Caco-2 (cell line): ENCODE measurements at regions not wholly inside any gene's neighbourhood (a gene's known extent, or its start where the extent isn't known, plus 50 kb on each side); places are given as distances from the start of the nearest gene placed in this dataset.

Source experiments
- BruUV-seq: library from RNA; stranded (reverse); fragments of 400-500 nt; replicated peaks from 2 replicates; lab custom pipeline; 2021; lab: Mats Ljungman, UMichigan
- CTCF ChIA-PET: fragments of 300-600 bp; sonication (Branson Sonifier 250); formaldehyde crosslinking; loops from one replicate; lab custom pipeline; 2022; ENCODE audit warnings: antibody characterized with exemption; lab: Charles Lee
- POLR2A ChIA-PET: fragments of 300-600 bp; sonication (Branson Sonifier 250); formaldehyde crosslinking; loops from one replicate; lab custom pipeline; 2022; ENCODE audit warnings: antibody characterized with exemption; lab: Charles Lee
- DNase-seq, 2 experiments: peaks; one replicate each; pipeline versions ENCODE4 v3.0.0 to v3.0.0-alpha.2; 2020 to 2022
- H3K27me3 ChIP-seq: replicated peaks from 2 replicates; pipeline ENCODE4 v1.6.0; 2011; ENCODE audit warnings: low read length; ENCODE audit not compliant: control insufficient read depth, insufficient read depth
- H3K36me3 ChIP-seq: 2 replicates; pipeline ENCODE4 v1.5.1; 2011; ENCODE audit warnings: low read length; ENCODE audit not compliant: control insufficient read depth, insufficient read depth
- H3K4me1 ChIP-seq: fragments of 250-450 bp; sonication (Bioruptor Pico); 2 replicates; pipeline ENCODE4 v1.5.1; 2020; ENCODE audit warnings: mild to moderate bottlenecking
- H3K4me3 ChIP-seq: 2 replicates; pipeline ENCODE4 v1.5.1; 2011; ENCODE audit warnings: low read depth, mild to moderate bottlenecking, control low read depth, low read length
- H3K9me3 ChIP-seq: fragments of 250-450 bp; sonication (Bioruptor Pico); 2 replicates; pipeline ENCODE4 v1.5.1; 2020; ENCODE audit warnings: mild to moderate bottlenecking, moderate library complexity
- H3K27ac Mint-ChIP-seq: one replicate; pipeline ENCODE4 v1.8.0; 2022; ENCODE audit warnings: mixed read lengths; ENCODE audit not compliant: unreplicated experiment
- H3K27me3 Mint-ChIP-seq: one replicate; pipeline ENCODE4 v1.8.0; 2022; ENCODE audit warnings: mixed read lengths; ENCODE audit not compliant: insufficient read depth, unreplicated experiment
- H3K36me3 Mint-ChIP-seq: one replicate; pipeline ENCODE4 v1.8.0; 2022; ENCODE audit warnings: mild to moderate bottlenecking, mixed read lengths; ENCODE audit not compliant: insufficient read depth, unreplicated experiment
- H3K4me1 Mint-ChIP-seq: one replicate; pipeline ENCODE4 v1.8.0; 2022; ENCODE audit warnings: low read depth, mixed read lengths; ENCODE audit not compliant: unreplicated experiment
- H3K4me3 Mint-ChIP-seq: one replicate; pipeline ENCODE4 v1.8.0; 2022; ENCODE audit warnings: mild to moderate bottlenecking, moderate library complexity, mixed read lengths; ENCODE audit not compliant: unreplicated experiment
- H3K9me3 Mint-ChIP-seq: one replicate; pipeline ENCODE4 v1.8.0; 2022; ENCODE audit warnings: mixed read lengths; ENCODE audit not compliant: unreplicated experiment
- intact Hi-C: fragments of 100-400 bp; cut with micrococcal nuclease; formaldehyde crosslinking; loops from one replicate; pipeline ENCODE4 v1.10.0; 2022; ENCODE audit not compliant: unreplicated experiment
- TF ChIP-seq, protein P1 (sequence below), 2 experiments: fragments of 200-600 bp in 1 of 2; IDR thresholded peaks; 1 replicate in 1 of 2; 2 replicates in 1 of 2; pipeline versions ENCODE4 v1.5.1 to v1.8.0; 2011 to 2022; ENCODE audit warnings: antibody characterized with exemption in 1 of 2, control low read depth in 1 of 2, inconsistent platforms in 1 of 2, low read depth in 1 of 2, low read length in 1 of 2, mild to moderate bottlenecking in 1 of 2, moderate library complexity in 1 of 2; ENCODE audit not compliant: insufficient read depth in 1 of 2, severe bottlenecking in 1 of 2, unreplicated experiment in 1 of 2

DNA sequence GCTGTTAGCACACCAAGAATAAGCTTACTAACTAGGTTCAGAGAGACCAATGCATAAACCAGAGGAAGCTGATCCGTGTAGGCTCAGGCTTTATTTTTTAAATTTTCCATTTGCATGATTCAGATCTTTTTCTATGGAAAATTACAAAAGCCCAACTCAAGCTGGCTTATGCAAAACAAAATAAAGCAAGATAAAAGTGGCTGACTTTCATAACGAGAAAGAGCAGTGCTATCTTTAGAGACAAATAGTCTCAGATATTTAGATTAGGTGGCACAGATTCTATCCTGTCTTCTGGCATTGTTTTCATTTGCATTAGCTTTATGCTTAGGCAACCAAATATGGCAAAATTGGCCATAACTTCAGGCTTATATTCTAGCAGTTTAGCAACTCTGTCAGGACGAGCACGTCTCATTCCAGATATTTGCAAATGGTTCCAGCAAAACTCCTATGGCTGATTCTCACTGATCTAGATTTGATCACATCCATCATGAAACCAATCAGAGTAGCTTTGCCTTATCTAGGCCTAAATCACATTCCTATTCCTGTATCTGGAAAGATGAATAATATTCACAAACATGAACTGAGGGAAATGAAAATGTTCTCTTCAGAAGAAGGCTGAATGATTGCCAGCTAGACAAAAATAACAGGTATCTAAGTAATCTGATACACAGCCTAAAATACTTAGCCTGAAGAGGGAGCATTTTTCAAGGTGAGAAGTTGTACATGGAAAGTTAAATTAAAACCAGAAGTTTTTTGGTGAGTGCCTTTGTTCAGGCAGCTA lies 216.4 kb upstream of the DPPA4 start:
- Histone ChIP-seq H3K27me3 (no peaks in the 10 kb centered on the region), H3K36me3 (no peaks in the 10 kb centered on the region), H3K4me3 (no peak overlapping the region), H3K9me3 (no peaks in the 10 kb centered on the region), H3K4me1 (no peaks in the 10 kb centered on the region)
- H3K27me3 Mint-ChIP-seq, result no peaks in the 10 kb centered on the region
- POLR2A ChIA-PET, result no interaction called here
- H3K9me3 Mint-ChIP-seq, result peaks cover 10% of the 10 kb centered on the region
- intact Hi-C loops, result no loop called here
- H3K36me3 Mint-ChIP-seq, result no peaks in the 10 kb centered on the region
- no TSS peak for BruUV-seq
- CTCF ChIA-PET, result no interaction called here
- TF ChIP-seq, protein P1, sequence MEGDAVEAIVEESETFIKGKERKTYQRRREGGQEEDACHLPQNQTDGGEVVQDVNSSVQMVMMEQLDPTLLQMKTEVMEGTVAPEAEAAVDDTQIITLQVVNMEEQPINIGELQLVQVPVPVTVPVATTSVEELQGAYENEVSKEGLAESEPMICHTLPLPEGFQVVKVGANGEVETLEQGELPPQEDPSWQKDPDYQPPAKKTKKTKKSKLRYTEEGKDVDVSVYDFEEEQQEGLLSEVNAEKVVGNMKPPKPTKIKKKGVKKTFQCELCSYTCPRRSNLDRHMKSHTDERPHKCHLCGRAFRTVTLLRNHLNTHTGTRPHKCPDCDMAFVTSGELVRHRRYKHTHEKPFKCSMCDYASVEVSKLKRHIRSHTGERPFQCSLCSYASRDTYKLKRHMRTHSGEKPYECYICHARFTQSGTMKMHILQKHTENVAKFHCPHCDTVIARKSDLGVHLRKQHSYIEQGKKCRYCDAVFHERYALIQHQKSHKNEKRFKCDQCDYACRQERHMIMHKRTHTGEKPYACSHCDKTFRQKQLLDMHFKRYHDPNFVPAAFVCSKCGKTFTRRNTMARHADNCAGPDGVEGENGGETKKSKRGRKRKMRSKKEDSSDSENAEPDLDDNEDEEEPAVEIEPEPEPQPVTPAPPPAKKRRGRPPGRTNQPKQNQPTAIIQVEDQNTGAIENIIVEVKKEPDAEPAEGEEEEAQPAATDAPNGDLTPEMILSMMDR (IDR thresholded peaks at IDR 0.05; ENCODE audit: insufficient read depth in 1 of 2, low read depth in 1 of 2, low read length in 1 of 2, severe bottlenecking in 1 of 2, unreplicated experiment in 1 of 2), result no peak
- no peaks in the 10 kb centered on the region for H3K4me1 Mint-ChIP-seq
- no peak overlapping the region for H3K4me3 Mint-ChIP-seq
- no peak for DNase-seq
- no peak overlapping the region for H3K27ac Mint-ChIP-seq

DNA sequence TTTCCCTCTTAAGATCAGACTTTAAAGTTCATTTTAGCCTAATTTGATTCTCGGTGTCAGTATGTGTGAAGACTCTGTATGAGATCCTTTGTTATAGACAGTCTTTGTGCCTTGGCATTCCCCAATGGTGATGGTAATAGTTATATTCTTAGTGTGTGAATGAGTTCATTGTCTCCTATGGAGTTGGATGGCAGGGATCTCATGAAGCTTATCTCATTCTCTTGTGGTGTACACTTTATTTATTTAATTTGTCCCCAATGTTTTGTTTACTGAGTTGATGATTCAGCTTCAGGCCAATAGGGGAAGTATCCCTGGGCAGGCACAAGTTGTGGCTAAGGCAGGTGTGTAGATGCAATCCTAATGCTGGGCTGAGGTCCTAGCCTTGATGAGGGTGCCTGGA lies 222.0 kb upstream of the DPPA4 start:
- no peaks in the 10 kb centered on the region for H3K36me3 ChIP-seq
- DNase-seq, result no peak
- no peaks in the 10 kb centered on the region for H3K4me1 ChIP-seq
- intact Hi-C loops, result no loop called here
- Mint-ChIP-seq H3K4me3 (no peak overlapping the region), H3K36me3 (no peaks in the 10 kb centered on the region), H3K27me3 (no peaks in the 10 kb centered on the region), H3K9me3 (peaks cover 10% of the 10 kb centered on the region), H3K4me1 (no peaks in the 10 kb centered on the region), H3K27ac (no peak overlapping the region)
- H3K27me3 ChIP-seq, result no peaks in the 10 kb centered on the region
- no peaks in the 10 kb centered on the region for H3K9me3 ChIP-seq
- H3K4me3 ChIP-seq, result no peak overlapping the region
- ChIA-PET POLR2A (no interaction called here), CTCF (no interaction called here)
- TF ChIP-seq, protein P1 (IDR thresholded peaks at IDR 0.05; ENCODE audit: insufficient read depth in 1 of 2, low read depth in 1 of 2, low read length in 1 of 2, severe bottlenecking in 1 of 2, unreplicated experiment in 1 of 2), result no peak
- no TSS peak for BruUV-seq

DNA sequence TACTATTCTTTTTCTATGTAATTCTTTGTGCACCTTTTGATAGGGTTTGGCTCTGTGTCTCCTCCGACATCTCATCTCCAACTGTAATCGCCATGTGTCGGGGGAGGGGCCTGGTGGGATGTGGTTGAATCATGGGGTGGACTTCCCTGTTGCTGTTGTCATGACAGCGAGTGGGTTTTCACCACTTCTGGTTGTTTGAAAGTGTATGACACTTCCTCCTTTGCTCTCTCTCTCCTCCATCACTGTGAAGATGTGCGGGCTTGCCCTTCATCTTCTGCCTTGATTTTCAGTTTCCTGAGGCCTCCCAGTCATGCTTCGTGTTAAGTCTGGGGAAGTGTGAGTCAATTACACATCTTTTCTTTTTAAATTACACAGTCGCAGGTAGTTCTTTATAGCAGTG lies 225.8 kb upstream of the DPPA4 start:
- TF ChIP-seq, protein P1 (IDR thresholded peaks at IDR 0.05; ENCODE audit: insufficient read depth in 1 of 2, low read depth in 1 of 2, low read length in 1 of 2, severe bottlenecking in 1 of 2, unreplicated experiment in 1 of 2), result no peak
- Histone ChIP-seq H3K36me3 (no peaks in the 10 kb centered on the region), H3K4me3 (no peak overlapping the region), H3K4me1 (no peaks in the 10 kb centered on the region), H3K27me3 (no peaks in the 10 kb centered on the region), H3K9me3 (no peaks in the 10 kb centered on the region)
- no peaks in the 10 kb centered on the region for H3K9me3 Mint-ChIP-seq
- ChIA-PET POLR2A (no interaction called here), CTCF (no interaction called here)
- no peaks in the 10 kb centered on the region for H3K36me3 Mint-ChIP-seq
- no peaks in the 10 kb centered on the region for H3K27me3 Mint-ChIP-seq
- H3K4me3 Mint-ChIP-seq, result no peak overlapping the region
- no peak overlapping the region for H3K27ac Mint-ChIP-seq
- no peaks in the 10 kb centered on the region for H3K4me1 Mint-ChIP-seq
- intact Hi-C loops, result no loop called here
- no peak for DNase-seq
- no TSS peak for BruUV-seq
